CD14-positive monocyte (primary cell): ENCODE measurements at regions not wholly inside any gene's neighbourhood (a gene's known extent, or its start where the extent isn't known, plus 50 kb on each side); places are given as distances from the start of the nearest gene placed in this dataset.

Experiments used
- DNase-seq, 3 donors: peaks; one replicate each; pipeline ENCODE4 v3.0.0-alpha.2; 2011 to 2022
- H2AFZ ChIP-seq: 2 replicates; pipeline ENCODE4 v1.6.0; 2012; ENCODE audit warnings: mild to moderate bottlenecking, low read depth, low read length, inconsistent platforms; ENCODE audit not compliant: insufficient read depth, poor library complexity, severe bottlenecking
- H3K27ac ChIP-seq, 2 donors: 1 replicate in 1 of 2; 2 replicates in 1 of 2; pipeline ENCODE4 v1.5.1; 2012 to 2013; ENCODE audit warnings: low read length in 2 of 2, control low read depth in 1 of 2, inconsistent platforms in 1 of 2, low read depth in 1 of 2, mild to moderate bottlenecking in 1 of 2
- H3K27me3 ChIP-seq, 2 donors: one replicate each; pipeline versions ENCODE4 v1.6.0 to v1.6.1; 2011 to 2013; ENCODE audit warnings: low read length in 2 of 2; ENCODE audit not compliant: control insufficient read depth in 2 of 2, insufficient read depth in 2 of 2
- H3K36me3 ChIP-seq, 2 donors: replicated peaks in 1 of 2; 1 replicate in 1 of 2; 2 replicates in 1 of 2; pipeline versions ENCODE4 v1.5.1 to v1.6.1; 2012 to 2013; ENCODE audit warnings: low read length in 2 of 2, control low read depth in 1 of 2, inconsistent platforms in 1 of 2, mild to moderate bottlenecking in 1 of 2; ENCODE audit not compliant: insufficient read depth in 2 of 2, control insufficient read depth in 1 of 2
- H3K4me1 ChIP-seq, 2 donors: 1 replicate in 1 of 2; 2 replicates in 1 of 2; pipeline versions ENCODE4 v1.5.1 to v1.6.1; 2012 to 2013; ENCODE audit warnings: low read length in 2 of 2, control low read depth in 1 of 2, inconsistent platforms in 1 of 2, mild to moderate bottlenecking in 1 of 2, moderate library complexity in 1 of 2; ENCODE audit not compliant: insufficient read depth in 2 of 2, control insufficient read depth in 1 of 2
- H3K4me2 ChIP-seq: replicated peaks from 2 replicates; pipeline ENCODE3; 2012; ENCODE audit warnings: low read length, moderate library complexity, mild to moderate bottlenecking; ENCODE audit not compliant: poor library complexity, severe bottlenecking; ENCODE audit errors: extremely low read depth
- H3K4me3 ChIP-seq, 3 experiments: fragments of 200-600 bp in 1 of 3; sonication (generic) in 1 of 3; replicated peaks in 1 of 3; 1 replicate in 2 of 3; 2 replicates in 1 of 3; pipeline ENCODE4 v1.5.1; 2011 to 2013; ENCODE audit warnings: low read length in 3 of 3, mild to moderate bottlenecking in 3 of 3, control low read depth in 2 of 3, low read depth in 2 of 3, inconsistent platforms in 1 of 3, moderate library complexity in 1 of 3
- H3K79me2 ChIP-seq: 2 replicates; pipeline ENCODE4 v1.6.0; 2012; ENCODE audit warnings: mild to moderate bottlenecking, control low read depth, inconsistent platforms, low read length, moderate library complexity; ENCODE audit not compliant: insufficient read depth
- H3K9ac ChIP-seq: 2 replicates; pipeline ENCODE4 v1.6.0; 2017; ENCODE audit warnings: low read length, mild to moderate bottlenecking; ENCODE audit not compliant: insufficient read depth, poor library complexity, severe bottlenecking
- H3K9me3 ChIP-seq, 2 donors: replicated peaks in 1 of 2; 1 replicate in 1 of 2; 2 replicates in 1 of 2; pipeline versions ENCODE4 v1.5.1 to v1.6.1; 2012 to 2013; ENCODE audit warnings: low read length in 2 of 2, control low read depth in 1 of 2; ENCODE audit not compliant: control insufficient read depth in 1 of 2, insufficient read depth in 1 of 2
- H4K20me1 ChIP-seq: 2 replicates; pipeline ENCODE4 v1.6.0; 2012; ENCODE audit warnings: mild to moderate bottlenecking, low read length, control low read depth, moderate library complexity; ENCODE audit not compliant: insufficient read depth
- H3K27ac Mint-ChIP-seq, 7 donors: one replicate each; pipeline ENCODE4 v1.8.0; 2020; ENCODE audit warnings: mild to moderate bottlenecking in 7 of 7, mixed read lengths in 7 of 7, moderate library complexity in 6 of 7, inconsistent platforms in 2 of 7
- H3K27me3 Mint-ChIP-seq, 3 donors: one replicate each; pipeline ENCODE4 v1.8.0; 2021 to 2022; ENCODE audit warnings: low read depth in 3 of 3, mild to moderate bottlenecking in 3 of 3, mixed read lengths in 3 of 3, moderate library complexity in 3 of 3, inconsistent platforms in 1 of 3
- H3K36me3 Mint-ChIP-seq, 2 donors: one replicate each; pipeline ENCODE4 v1.8.0; 2020; ENCODE audit warnings: mixed read lengths in 2 of 2, inconsistent platforms in 1 of 2, mild to moderate bottlenecking in 1 of 2
- H3K4me1 Mint-ChIP-seq: one replicate; pipeline ENCODE4 v1.8.0; 2020; ENCODE audit warnings: mild to moderate bottlenecking, mixed read lengths
- H3K4me3 Mint-ChIP-seq, 2 donors: one replicate each; pipeline ENCODE4 v1.8.0; 2020; ENCODE audit warnings: mild to moderate bottlenecking in 2 of 2, mixed read lengths in 2 of 2, moderate library complexity in 1 of 2
- H3K9me3 Mint-ChIP-seq, 7 donors: one replicate each; pipeline ENCODE4 v1.8.0; 2020 to 2022; ENCODE audit warnings: mixed read lengths in 7 of 7, mild to moderate bottlenecking in 6 of 7, moderate library complexity in 6 of 7, inconsistent platforms in 2 of 7
- CTCF ChIP-seq: fragments of 200-600 bp; IDR thresholded peaks from one replicate; pipeline ENCODE4 v1.8.0; 2022; ENCODE audit warnings: antibody characterized with exemption, mild to moderate bottlenecking
- WGBS: methylation state at CpG from one replicate; pipeline ENCODE4 v1.1.5; 2013; ENCODE audit warnings: missing lambda C conversion rate; ENCODE audit not compliant: insufficient coverage; 5-methylcytosine and 5-hydroxymethylcytosine counted together
- intact Hi-C, 2 donors: fragments of 100-400 bp; cut with micrococcal nuclease; formaldehyde crosslinking; loops; one replicate each; pipeline versions ENCODE4 v1.15.0 to v1.15.1; 2023

GRCh38 chr5:118321081-118321480, 667.3 kb downstream of the DTWD2 start:
- no peak for DNase-seq
- TF ChIP-seq CTCF, result no peak
- H3K9me3 ChIP-seq, result peaks cover 14 to 17% of the 10 kb centered on the region in 2 donors
- H3K4me3 Mint-ChIP-seq, result no peak overlapping the region
- H3K27ac Mint-ChIP-seq, result no peak overlapping the region
- no peaks in the 10 kb centered on the region for H3K27me3 ChIP-seq
- WGBS, result no CpG with 5 or more reads among the region's 2 CpGs
- H3K36me3 Mint-ChIP-seq, result no peaks in the 10 kb centered on the region
- no peaks in the 10 kb centered on the region for H3K36me3 ChIP-seq
- no peaks in the 10 kb centered on the region for H3K4me1 ChIP-seq
- no peak overlapping the region for H2AFZ ChIP-seq
- no peak overlapping the region for H3K9ac ChIP-seq
- intact Hi-C loops, result no loop called here
- peaks cover 2 to 20% (median 10%) of the 10 kb centered on the region in 7 donors for H3K9me3 Mint-ChIP-seq
- H3K4me2 ChIP-seq, result no peak overlapping the region
- H4K20me1 ChIP-seq, result no peaks in the 10 kb centered on the region
- H3K79me2 ChIP-seq, result no peaks in the 10 kb centered on the region
- H3K4me3 ChIP-seq, result no peak overlapping the region
- no peaks in the 10 kb centered on the region for H3K4me1 Mint-ChIP-seq
- no peak overlapping the region for H3K27ac ChIP-seq
- H3K27me3 Mint-ChIP-seq, result no peaks in the 10 kb centered on the region

- TF ChIP-seq CTCF, result no peak
- Mint-ChIP-seq H3K27me3 (no peaks in the 10 kb centered on the region), H3K4me3 (no peak overlapping the region), H3K4me1 (no peaks in the 10 kb centered on the region), H3K27ac (no peak overlapping the region), H3K36me3 (no peaks in the 10 kb centered on the region), H3K9me3 (peaks cover 2 to 20% (median 10%) of the 10 kb centered on the region in 7 donors)
- WGBS, result no CpG with 5 or more reads among the region's 4 CpGs
- intact Hi-C loops, result no loop called here
- H3K4me2 ChIP-seq, result no peak overlapping the region
- no peak overlapping the region for H3K27ac ChIP-seq
- H3K4me1 ChIP-seq, result no peaks in the 10 kb centered on the region
- H3K27me3 ChIP-seq, result no peaks in the 10 kb centered on the region
- H3K36me3 ChIP-seq, result no peaks in the 10 kb centered on the region
- H2AFZ ChIP-seq, result no peak overlapping the region
- no peak for DNase-seq
- H3K4me3 ChIP-seq, result no peak overlapping the region
- no peak overlapping the region for H3K9ac ChIP-seq
- H4K20me1 ChIP-seq, result no peaks in the 10 kb centered on the region
- H3K9me3 ChIP-seq, result peaks cover 14 to 17% of the 10 kb centered on the region in 2 donors
- H3K79me2 ChIP-seq, result no peaks in the 10 kb centered on the region
Measured at GRCh38 chr5:118320121-118320520, 668.2 kb downstream of the DTWD2 start.
